Left kidney (tissue), 1 donor: ENCODE measurements at regions not wholly inside any gene's neighbourhood (a gene's known extent, or its start where the extent isn't known, plus 50 kb on each side); places are given as distances from the start of the nearest gene placed in this dataset.

Experiments
- DNase-seq: peaks from one replicate; pipeline ENCODE4 v3.0.0-alpha.2; 2013

DNA sequence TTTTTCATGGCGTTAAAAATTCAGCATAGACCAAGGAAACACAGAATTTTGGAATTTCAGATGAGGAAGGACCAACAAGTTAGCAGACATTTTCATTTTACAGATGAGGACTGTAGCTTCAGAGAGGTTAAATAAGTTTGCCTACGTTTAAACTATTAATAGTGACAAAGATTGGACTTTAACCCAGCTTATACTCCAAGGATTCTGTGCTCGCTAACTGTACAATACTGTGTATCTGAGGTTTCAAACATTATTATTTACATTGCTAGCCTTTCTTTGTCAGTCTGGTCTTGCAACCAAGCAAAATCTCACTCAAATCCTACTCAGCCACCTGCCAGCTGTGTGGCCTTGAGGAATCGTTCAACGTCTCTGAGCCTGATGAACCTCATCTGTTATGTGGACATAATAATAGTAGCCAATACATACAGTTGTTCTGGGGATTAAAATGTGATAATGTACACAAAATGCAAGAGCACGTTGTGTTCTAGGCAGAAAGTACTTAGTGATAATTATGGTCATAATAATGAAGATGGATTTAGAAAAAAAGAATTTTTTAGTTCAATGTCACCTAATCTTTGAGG, 462.4 kb upstream of the TRIB2 start:
- no peak for DNase-seq

GRCh38 chr2:12256206-12256605, 460.5 kb upstream of the TRIB2 start:
- no peak for DNase-seq

- no peak for DNase-seq
Measured at GRCh38 chr2:12257476-12257875, 459.3 kb upstream of the TRIB2 start.

- no peak for DNase-seq
Measured at GRCh38 chr2:12259493-12259892, 457.2 kb upstream of the TRIB2 start.

GRCh38 chr2:12261986-12262680, 454.6 kb upstream of the TRIB2 start:
- no peak for DNase-seq

GRCh38 chr2:12262681-12263436, 453.9 kb upstream of the TRIB2 start:
- DNase-seq: peak; percentile 41

DNA sequence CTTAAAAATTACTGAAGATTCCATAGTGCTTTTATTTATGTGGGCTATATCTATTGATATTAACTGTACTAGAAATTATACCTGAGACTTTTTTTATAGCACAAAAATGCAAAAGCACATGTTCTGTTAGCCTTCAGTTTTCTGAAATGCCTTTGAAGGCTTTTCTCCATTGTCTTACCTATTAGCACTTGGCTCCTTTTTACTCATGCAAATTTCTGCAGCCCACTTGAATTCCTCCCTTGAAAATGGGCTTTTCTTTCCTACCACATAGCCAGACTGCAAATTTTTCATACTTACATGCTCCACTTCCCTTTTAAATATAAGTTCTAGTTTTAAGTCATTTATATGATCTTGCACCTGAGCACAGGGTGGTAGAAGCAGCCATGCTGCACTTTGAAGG, 453.0 kb upstream of the TRIB2 start:
- no peak for DNase-seq

DNA sequence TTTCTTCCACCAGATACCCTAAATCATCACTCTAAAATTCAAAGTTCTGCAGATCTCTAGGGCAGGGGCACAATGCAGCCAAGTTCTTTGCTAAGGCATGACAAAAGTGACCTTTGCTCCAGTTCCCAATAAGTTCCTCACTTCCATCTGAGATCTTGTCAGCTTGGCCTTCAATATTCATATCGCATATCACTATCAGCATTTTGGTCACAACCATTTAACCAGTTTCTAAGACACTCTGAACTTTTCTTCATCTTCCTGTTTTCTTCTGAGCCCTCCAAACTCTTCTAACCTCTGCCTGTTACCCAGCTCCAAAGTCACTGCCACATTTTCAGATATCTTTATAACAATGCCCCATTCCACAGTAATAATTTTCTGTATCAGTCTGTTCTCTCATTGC, 452.6 kb upstream of the TRIB2 start:
- no peak for DNase-seq

- DNase-seq: no peak
Measured at GRCh38 chr2:12265646-12266045, 451.1 kb upstream of the TRIB2 start.

GRCh38 chr2:12267042-12267441, 449.7 kb upstream of the TRIB2 start:
- no peak for DNase-seq

GRCh38 chr2:12269041-12269972, 447.4 kb upstream of the TRIB2 start:
- no peak for DNase-seq

DNA sequence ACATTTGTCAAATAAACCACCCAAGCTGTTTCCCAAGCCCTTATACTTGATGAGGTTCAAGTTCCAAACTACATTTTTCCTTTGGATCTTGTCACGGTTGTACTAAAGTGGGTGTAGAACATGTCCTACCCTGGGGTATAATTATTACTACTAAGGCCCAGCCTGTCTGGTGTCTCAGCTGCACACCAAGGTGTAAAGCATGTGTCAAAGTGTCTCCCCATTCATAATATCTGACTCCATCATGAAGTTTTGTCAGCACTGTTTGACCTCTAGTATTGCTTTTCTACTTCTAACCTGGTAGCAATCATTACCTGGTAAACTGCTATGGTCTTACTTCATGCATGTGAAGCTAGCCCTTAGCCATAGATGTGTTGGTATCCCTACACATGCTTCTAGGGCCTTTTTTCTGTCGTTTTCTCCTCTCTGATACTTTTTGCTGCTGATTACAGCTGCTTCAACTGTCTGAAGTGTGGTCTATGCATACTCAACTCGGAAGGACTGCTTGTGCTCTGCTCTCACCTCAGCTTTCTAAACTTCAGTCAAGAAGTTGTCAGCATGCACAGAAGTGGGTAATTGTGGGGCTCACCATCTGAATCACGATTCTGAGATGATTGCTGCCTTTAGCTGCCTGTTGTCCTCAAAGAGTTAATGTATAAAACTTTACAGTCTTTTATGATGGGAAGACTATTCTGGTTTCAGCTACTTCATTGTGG, 445.7 kb upstream of the TRIB2 start:
- DNase-seq: no peak

- no peak for DNase-seq
Measured at GRCh38 chr2:12271589-12271984, 445.1 kb upstream of the TRIB2 start.

- DNase-seq: no peak
Measured at GRCh38 chr2:12273111-12273510, 443.6 kb upstream of the TRIB2 start.

DNA sequence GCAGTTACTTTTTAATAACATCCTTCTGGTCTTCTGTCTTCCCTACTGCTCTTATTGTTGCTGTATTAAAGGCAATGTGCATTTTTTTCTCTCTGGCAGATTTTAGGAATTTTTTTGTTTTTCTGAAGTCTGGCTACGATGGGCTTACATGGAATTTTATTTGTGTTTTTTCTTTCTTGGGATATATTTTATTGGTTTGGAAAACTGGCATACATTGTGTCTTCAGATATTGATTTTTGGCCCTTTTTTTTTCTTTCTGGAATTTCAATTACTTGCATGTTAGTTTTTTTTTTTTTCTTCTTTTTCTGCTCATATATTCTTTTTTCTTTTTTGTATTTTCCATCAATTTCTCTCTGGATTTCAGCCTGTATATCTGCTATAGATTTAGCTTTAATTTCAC, 442.1 kb upstream of the TRIB2 start:
- DNase-seq: no peak

DNA sequence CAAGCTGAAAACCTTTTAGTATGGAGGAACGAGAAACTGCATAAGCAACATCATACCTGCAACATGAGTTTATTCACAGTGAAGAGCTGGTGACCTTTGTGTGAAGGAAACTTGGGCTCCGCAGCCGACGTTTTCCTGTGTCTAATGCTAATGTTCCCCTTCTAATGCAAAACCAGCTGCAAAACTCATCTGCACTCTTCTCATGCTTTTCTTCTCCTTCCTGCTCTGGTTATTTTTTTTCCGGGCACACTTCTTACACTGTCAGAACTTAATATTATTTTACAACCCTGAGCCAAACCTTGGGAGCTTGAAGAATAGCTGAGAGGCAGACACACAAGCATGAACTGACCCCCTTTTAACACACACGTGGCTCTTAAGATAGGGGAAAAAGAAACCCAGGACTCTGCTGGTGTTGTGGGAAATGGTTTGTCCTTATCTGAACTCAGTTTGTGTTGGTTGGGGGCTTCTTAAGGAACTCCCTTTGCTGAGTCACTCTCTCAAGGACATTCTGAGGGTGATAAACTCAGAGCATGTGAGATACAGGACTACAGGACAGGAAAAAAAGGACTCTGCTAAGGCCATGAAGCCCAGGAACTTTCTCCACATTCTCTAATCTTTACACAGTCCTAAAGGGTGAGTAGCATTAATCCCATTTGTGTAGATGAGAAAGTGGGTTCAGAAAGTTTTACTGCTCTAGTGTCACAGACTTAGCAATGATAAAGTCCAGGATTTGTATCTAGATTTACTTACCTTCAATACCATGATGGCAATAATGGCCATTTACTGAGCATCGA, 439.3 kb upstream of the TRIB2 start:
- no peak for DNase-seq

GRCh38 chr2:12278217-12278750, 438.5 kb upstream of the TRIB2 start:
- no peak for DNase-seq

DNA sequence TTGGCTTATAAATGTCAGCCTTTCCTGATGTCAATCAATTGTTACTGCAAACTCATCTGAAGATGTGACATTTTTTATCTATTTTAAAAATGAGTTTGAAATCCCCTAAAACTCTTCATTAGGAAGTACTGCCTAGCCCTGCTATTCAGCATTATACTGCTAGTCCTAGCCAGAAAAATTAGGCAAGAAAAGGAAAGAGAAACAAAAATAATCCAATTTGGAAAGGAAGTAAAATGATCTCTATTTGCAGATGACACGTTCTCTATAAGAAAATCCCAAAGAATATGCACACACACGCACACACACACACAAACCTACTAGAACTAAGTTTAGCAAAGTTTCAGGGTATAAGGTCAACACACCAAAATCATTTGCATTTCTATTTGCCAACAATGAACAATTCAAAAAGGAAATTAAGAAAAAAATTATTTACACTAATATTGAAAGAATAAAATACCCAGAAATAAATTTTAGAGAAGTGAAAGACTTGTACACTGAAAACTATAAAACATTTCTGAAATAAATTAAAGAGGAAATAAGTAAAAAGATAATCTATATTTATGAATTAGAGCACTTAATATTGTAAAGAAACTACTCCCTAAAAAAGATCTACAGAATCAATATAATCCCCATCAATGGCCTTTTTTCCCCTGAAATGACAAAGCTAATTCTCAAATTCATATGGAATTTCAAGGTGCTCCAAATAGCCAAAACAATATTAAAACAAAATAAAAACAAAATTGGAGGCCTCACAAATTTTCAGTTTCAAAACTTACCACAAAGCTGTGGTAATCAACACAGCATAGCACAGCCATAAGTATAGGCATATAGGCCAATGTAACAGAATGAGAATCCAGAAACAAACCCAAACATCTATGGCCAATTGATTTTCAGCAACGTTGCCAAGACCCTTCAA, 433.7 kb upstream of the TRIB2 start:
- DNase-seq: no peak

DNA sequence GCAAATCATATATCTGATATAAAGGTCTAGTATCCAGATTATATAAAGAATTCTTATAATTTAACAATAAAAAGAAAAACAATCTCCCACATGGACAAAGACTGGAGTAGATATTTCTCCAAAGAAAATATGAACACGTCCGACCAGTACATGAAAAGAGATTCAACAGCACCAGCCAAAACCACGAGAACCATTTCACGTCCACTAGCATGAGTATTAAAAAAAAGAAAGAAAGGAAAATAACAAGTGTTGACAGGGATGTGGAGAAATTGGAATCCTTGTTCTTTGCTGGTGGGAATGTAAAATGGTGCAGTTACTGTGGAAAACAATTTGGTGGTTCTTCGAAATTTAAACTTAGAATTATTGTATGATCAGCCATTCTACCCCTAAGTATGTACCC, 432.7 kb upstream of the TRIB2 start:
- DNase-seq: no peak

DNA sequence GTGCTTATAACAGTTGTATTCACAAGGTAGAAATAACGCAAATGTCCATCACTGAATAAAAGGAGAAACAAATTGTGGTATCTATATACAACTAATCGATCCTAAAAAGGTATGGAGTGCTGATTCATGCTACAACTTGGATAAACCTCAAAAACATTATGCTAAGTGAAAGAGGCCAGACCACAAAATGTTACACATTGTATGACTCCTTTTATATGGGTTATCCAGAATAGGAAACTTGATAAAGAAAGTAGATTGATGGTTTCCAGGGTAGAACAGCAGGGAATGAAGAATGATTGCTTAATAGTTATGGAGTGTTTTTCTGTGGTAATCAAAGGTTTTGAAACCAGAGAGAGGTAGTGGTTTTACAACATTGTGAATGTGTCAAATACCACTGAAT, 432.2 kb upstream of the TRIB2 start:
- no peak for DNase-seq
